NCI-H2227 treated with DMSO at 0.1 percent for 48 hours (cell line): ENCODE measurements at regions not wholly inside any gene's neighbourhood (a gene's known extent, or its start where the extent isn't known, plus 50 kb on each side); places are given as distances from the start of the nearest gene placed in this dataset.
"Not testable (repeated sequence)": the region's sequence is repeated elsewhere in the genome, so short reads cannot be mapped to it uniquely, and the experiment has no call there.

Experiments
- DNase-seq: peaks from one replicate; lab custom pipeline; 2025; lab: John Stamatoyannopoulos, UW

GRCh38 chr20:48440916-48441315 is 386.9 kb downstream of the PREX1 start:
- DNase-seq: no peak

GRCh38 chr20:48440261-48440660 is 387.5 kb downstream of the PREX1 start:
- not testable (repeated sequence) for DNase-seq

DNA sequence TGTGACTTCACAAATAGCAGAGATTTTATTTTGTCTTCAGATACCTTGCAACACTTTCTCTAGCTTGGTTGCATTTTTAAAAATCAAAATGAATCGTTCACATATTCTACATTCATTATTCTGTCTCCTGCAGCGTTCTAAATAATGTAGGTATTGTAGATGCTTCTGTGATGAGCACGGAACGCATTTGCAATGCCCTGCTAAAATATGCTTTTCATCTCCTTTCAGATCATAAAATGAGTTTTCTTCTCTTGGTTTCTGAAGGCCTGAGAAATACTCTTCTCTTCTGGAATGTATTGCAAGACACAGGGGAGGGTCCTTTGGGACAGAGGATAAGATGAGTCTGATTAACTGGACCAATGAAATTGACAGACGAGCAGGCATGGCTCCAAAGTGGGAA is 390.7 kb downstream of the PREX1 start:
- DNase-seq: no peak

DNA sequence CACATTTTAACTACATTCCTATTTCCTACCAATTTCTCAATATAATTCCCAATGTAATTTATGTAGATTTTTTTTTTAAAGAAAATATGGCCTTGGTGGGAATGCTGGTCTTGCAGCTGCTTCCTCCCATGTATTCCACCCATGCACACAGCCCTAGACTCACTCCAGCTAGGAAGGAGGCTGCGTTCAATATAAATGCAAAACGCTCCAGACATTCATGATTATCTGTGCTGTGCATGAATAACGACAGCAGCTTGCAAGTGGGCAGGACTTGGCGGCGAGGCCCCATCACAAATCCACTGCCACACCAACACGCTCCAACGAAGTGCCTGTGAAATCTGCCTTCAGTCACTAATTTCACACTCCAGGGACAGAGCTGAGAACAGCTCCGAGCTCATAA is 391.2 kb downstream of the PREX1 start:
- not testable (repeated sequence) for DNase-seq

DNA sequence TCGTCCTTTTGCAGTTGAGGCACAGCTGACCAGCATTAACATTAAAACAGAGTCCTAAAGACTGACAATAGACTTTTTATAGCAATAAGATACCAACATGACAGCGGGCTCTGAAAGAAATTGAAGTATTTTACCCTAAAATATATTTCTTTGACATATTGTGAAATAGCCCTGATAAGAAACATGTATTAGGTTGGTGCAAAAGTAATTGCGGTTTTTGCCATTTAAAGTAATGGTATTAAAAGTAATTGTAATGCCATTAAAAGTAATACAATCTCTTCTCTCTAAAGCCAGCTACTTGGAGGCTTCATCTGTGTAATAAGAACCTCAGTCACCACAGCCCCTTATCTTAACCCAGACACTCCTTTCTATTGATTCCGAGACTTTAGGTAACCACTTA is 394.6 kb downstream of the PREX1 start:
- DNase-seq: no peak

- DNase-seq: no peak
Measured at GRCh38 chr20:48432494-48432832, 395.3 kb downstream of the PREX1 start.

DNA sequence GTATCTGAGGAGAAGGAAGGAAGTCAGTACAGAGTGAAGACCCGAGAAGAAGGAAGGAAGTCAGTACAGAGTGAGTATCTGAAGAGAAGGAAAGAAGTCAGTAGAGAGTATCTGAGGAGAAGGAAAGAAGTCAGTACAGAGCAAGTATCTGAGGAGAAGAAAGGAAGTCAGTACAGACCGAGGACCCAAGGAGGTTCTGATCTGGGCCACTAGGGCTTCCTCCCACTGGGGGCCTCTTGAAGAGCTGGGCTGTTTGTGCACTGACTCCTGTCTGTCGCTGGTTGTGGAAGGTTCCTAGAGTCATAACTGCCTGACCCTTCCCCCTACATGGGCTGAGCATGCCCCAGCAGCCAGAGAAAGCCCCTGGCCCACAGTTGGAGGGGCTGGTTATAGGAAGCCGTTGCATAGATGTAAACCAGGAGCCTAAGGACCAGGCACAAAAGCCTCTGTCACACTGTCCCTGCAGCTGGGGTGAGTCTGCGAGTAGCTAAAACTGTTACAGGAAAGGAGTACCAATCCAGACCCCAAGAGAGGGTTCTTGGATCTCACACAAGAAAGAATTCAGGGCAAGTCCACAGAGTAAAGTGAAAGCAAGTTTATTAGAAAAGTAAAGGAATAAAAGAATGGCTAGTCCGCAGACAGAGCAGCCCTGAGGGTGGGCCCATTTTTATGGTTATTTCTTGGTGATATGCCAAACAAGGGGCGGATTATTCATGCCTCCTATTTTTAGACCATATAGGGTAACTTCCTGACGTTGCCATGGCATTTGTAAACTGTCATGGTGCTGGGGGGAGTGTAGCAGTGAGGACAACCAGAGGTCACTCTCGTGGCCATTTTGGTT is 395.9 kb downstream of the PREX1 start:
- DNase-seq: no peak

GRCh38 chr20:48426630-48427029 is 401.2 kb downstream of the PREX1 start:
- no peak for DNase-seq

DNA sequence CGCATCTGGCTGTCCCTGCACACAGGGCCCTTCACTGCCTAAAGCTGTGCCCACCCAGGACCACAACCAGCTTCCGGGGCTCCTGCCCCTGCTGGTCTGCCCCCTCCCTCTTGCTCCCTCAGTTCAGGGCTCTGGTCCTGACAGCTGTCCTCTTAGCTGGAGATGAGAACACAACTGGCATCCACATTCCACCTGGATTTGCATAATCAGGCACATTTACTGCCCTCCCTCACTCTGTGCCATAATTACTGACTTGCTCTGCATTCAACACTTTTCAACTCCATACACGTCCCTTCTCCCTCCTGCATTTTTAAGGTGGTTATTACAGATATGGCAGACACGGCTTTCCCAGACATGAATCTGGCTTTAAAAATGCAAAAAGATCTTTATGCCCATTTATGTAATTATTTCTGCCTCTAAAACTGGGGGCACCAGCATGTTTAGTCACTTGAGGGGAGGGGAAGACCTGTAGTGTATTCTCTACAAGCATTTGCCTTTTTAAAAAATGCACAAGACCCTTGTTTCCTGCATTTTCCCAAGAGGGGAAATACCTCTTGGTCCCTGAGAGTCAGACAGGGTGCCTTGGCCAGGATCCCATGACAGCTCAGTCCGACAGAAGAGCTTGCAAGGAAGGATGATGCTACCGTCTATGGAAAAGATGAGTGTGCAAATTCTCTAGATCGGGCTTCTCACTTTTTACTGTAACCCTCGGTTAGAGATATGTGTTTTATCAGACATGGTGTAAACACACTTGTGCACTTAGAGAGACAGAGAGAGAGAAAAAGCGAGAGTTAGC is 401.8 kb downstream of the PREX1 start:
- no peak for DNase-seq

GRCh38 chr20:48425321-48425720 is 402.5 kb downstream of the PREX1 start:
- no peak for DNase-seq

DNA sequence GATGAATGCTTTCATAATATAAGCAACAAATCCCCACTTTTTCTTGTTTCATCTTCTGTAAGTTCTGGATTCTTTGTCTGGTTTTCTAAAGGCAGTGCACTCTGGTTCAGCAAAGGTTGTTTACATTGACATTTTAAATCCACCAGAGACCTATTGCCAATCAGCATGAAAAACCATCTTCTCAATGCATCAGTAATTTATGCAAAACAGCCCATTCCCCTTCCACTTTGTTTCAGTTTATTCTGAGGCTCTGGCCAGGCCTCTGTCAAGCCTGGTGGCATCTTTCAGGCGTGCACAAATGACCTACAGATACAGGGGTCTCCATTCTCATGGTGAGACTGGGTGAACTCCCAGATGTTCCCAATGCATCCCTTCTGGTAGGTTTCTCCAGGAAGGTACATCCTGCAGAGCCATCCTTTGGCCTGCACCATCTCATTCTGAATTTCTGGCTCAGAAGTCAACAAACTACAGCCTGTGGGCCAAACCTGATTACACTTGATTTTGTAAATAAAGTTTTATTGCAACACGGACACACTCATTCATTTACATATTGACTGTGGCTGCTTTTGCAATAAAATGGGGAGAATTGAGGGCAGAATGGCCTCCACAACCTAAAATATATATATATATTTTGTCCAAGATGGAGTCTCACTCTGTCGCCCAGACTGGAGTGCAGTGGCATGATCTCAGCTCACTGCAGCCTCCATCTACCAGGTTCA is 405.4 kb downstream of the PREX1 start:
- DNase-seq: no peak

GRCh38 chr20:48421547-48421946 is 406.3 kb downstream of the PREX1 start:
- DNase-seq: no peak

DNA sequence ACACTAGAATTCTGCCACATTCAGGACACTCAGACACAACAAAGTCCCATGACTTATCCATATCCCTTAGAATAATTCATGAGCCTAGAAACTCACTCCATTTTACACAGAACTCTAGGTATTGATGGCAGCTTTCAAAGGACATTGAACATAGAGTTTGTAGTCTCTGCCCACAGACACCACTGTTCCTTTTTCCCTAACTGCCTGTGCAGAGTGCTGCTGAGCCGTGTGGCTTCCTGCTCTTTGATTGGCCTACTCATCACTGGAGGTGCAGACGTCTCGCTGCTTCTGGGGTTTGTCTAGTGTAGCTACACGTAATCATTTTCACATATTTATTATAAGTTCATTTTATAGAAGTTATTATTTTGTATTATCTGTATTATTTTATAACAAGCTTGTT is 407.6 kb downstream of the PREX1 start:
- no peak for DNase-seq

DNA sequence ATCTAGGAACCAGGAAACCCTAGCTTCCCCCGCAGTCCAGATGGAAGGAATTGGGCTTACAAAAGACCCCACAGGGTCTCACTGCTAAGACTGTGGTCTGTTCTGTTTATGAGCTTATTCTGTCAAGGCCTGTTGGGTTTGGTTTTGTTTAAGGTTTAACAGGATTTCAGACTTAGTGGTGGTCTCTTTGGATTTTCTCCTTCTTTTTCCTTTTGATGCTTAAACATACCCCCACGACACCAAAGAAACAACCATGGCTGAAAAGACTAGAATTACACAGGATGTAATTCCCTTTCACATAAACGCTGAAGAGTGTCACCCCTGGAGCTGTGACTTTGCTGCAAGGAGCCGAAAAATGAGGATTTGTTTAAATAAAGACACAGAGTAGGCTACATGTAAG is 408.6 kb downstream of the PREX1 start:
- DNase-seq: no peak

GRCh38 chr20:48416002-48416401 is 411.8 kb downstream of the PREX1 start:
- no peak for DNase-seq

GRCh38 chr20:48414786-48415185 is 413.0 kb downstream of the PREX1 start:
- DNase-seq: no peak

DNA sequence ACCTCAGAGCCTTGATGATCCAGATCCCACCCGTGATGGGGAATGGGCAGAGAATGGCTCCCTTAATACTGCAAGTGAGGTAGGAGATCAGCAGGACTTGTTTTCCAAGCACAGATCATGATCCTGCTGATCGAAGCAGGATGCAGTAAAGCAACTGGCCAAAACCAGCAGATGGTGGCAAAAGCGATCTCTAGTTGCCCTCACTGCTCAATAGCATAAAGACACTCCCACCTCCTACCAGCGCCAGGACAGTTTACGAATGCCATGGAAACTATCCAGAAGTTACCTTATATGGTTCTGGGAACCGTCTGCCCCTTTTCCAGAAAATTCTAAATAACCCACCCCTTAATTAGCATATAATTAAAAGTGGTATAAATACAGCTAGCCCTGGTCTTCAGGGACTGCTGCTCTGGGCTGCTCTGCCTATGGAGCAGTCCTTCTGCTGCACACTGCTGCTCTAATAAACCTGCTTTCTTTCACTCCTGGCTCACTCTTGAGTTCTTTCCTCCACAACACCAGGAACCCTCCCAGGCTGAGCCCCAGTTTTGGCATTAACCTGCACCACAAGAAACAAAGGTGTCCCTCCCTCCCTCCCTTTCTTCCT is 415.8 kb downstream of the PREX1 start:
- DNase-seq: no peak

DNA sequence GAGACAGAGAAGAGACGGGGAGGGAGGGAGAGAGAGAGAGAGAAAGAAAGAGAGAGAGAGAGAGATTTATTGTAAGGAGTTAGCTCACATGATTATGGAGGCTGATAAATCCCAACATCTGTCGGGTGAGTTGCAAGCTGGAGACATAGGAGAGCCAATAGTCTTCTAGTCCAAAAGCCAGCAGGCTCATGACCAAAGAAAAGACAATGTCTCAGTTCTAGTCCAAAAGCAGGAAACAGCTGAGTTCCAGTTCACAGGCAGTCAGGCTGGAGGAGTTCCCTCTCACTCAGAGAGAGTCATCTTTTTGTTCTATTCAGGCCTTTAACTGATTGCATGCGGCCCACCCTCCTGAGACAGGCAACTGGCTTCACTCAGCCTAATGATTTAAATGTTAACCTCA is 416.6 kb downstream of the PREX1 start:
- no peak for DNase-seq

GRCh38 chr20:48409055-48409615 is 418.7 kb downstream of the PREX1 start:
- DNase-seq: no peak

DNA sequence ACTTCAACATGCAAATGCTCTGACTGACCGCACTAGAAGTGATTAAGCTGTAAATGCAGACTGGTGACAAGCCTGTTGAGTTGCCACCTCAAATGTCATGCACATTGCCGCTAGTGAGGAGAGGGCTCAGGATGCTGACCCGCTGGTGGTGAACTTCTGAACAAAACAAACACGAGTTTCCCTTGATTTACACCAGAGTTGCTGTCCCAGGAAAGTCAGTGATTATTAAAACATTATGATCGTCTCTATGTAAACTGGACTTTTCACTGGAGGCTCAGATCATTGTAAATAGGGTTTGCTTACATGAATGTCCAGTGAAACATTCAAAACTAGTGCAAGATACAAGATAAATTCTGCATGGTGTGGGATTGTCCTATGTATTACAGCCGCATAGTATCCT is 420.1 kb downstream of the PREX1 start:
- DNase-seq: no peak

DNA sequence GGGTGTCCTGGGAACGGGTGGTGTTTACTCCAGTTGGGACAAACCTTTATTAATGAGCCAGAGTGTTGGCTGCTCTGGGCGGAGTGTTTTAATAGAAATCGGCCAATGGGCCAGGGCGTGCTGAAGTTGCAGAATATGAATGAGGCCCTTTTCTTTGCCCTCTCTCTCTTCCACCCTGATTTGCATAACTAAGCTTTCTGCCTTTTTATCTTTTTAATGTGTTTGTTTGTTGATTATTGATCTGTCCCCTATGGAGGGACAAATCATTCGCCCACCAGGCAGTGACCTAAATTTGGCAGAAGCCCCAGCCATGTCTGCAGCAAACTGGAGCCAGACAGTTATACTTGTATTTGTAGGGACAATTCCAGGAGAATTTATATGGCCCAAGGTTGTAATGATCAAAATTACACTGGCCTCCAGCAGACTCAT is 420.9 kb downstream of the PREX1 start:
- no peak for DNase-seq

GRCh38 chr20:48406498-48406897 is 421.3 kb downstream of the PREX1 start:
- no peak for DNase-seq
